Upper lobe of right lung (tissue), 1 donor: ENCODE measurements at regions not wholly inside any gene's neighbourhood (a gene's known extent, or its start where the extent isn't known, plus 50 kb on each side); places are given as distances from the start of the nearest gene placed in this dataset.
A peak's percentile ranks its signal among the peaks of the same experiment; 100 is the strongest.

Experiments
- ATAC-seq: fragments of 200-7000 bp; cut with Tn5 transposase; one replicate; pipeline ENCODE4 v1.9.1; 2020; ENCODE audit warnings: mild to moderate bottlenecking, moderate library complexity
- DNase-seq: peaks from one replicate; pipeline ENCODE4 v3.0.0-alpha.2; 2020
- H3K27ac ChIP-seq: fragments of 200-600 bp; one replicate; pipeline ENCODE4 v1.8.0; 2022
- H3K27me3 ChIP-seq: fragments of 200-600 bp; one replicate; pipeline ENCODE4 v1.8.0; 2022; ENCODE audit warnings: mild to moderate bottlenecking
- H3K36me3 ChIP-seq: fragments of 200-600 bp; one replicate; pipeline ENCODE4 v1.8.0; 2022
- H3K4me1 ChIP-seq: fragments of 200-600 bp; one replicate; pipeline ENCODE4 v1.8.0; 2022
- H3K4me3 ChIP-seq: fragments of 200-600 bp; one replicate; pipeline ENCODE4 v1.8.0; 2022; ENCODE audit warnings: mild to moderate bottlenecking
- H3K9me3 ChIP-seq: fragments of 200-600 bp; one replicate; pipeline ENCODE4 v1.8.0; 2022
- intact Hi-C: fragments of 100-400 bp; cut with DNase I; formaldehyde crosslinking; loops from one replicate; pipeline ENCODE4 v1.11.0; 2022
- TF ChIP-seq, protein P1 (sequence below): fragments of 200-600 bp; IDR thresholded peaks from one replicate; pipeline ENCODE4 v1.8.0; 2022; ENCODE audit warnings: antibody characterized with exemption
- donor health status: DM: no; HTN: yes; CAD: no; lungs with severe emphysema.

DNA sequence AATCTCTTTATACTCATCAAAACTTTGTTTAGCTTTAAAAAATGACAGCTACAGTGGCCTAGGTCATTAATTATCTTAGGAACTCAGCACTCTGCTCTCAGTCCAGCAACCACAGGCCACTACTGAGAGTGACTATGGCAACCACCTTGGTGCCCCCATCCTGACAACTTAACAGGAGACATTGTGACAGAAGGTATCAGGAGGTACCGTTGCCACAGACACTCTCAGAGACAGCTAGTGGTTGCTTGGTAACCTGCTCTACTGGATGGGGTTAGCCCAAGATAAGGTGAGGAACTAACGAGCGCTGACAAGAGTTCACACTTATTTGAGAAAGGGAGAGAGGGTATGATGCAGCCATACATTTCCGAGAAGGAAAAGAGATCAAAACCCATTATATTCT lies 76.1 kb upstream of the TFAP2D start:
- intact Hi-C loops: no loop called here
- no peak for ATAC-seq
- H3K36me3 ChIP-seq: no peaks in the 10 kb centered on the region
- no peak overlapping the region for H3K27ac ChIP-seq
- DNase-seq: no peak
- no peaks in the 10 kb centered on the region for H3K27me3 ChIP-seq
- H3K4me1 ChIP-seq: no peaks in the 10 kb centered on the region
- H3K4me3 ChIP-seq: no peak overlapping the region
- H3K9me3 ChIP-seq: no peaks in the 10 kb centered on the region
- TF ChIP-seq, protein P1, sequence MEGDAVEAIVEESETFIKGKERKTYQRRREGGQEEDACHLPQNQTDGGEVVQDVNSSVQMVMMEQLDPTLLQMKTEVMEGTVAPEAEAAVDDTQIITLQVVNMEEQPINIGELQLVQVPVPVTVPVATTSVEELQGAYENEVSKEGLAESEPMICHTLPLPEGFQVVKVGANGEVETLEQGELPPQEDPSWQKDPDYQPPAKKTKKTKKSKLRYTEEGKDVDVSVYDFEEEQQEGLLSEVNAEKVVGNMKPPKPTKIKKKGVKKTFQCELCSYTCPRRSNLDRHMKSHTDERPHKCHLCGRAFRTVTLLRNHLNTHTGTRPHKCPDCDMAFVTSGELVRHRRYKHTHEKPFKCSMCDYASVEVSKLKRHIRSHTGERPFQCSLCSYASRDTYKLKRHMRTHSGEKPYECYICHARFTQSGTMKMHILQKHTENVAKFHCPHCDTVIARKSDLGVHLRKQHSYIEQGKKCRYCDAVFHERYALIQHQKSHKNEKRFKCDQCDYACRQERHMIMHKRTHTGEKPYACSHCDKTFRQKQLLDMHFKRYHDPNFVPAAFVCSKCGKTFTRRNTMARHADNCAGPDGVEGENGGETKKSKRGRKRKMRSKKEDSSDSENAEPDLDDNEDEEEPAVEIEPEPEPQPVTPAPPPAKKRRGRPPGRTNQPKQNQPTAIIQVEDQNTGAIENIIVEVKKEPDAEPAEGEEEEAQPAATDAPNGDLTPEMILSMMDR: no peak

DNA sequence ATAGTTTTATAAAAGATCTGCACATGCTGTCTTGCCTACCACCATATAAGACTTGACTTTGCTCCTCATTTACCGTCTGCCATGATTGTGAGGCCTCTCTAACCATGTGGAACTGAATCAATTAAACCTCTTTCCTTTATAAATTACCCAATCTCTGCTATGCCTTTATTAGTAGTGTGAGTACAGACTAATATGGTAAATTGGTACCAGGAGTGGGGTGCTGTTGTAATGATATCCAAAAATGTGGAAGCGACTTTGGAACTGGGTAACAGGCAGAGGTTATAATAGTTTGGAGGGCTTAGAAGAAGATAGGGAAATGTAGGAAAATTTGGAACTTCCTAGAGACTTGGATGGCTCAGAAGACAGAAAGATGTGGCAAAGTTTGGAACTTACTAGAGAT lies 64.2 kb upstream of the TFAP2D start:
- ATAC-seq (no peak), DNase-seq (no peak)
- TF ChIP-seq, protein P1: no peak
- Histone ChIP-seq H3K27ac (no peak overlapping the region), H3K4me1 (no peaks in the 10 kb centered on the region), H3K4me3 (no peak overlapping the region), H3K36me3 (no peaks in the 10 kb centered on the region), H3K9me3 (peaks cover 10% of the 10 kb centered on the region), H3K27me3 (no peaks in the 10 kb centered on the region)
- intact Hi-C loops: no loop called here

GRCh38 chr6:50653253-50653652 lies 60.1 kb upstream of the TFAP2D start:
- intact Hi-C loops: no loop called here
- Histone ChIP-seq H3K27ac (no peak overlapping the region), H3K9me3 (peaks cover 10% of the 10 kb centered on the region), H3K4me1 (no peaks in the 10 kb centered on the region), H3K4me3 (no peak overlapping the region), H3K36me3 (no peaks in the 10 kb centered on the region), H3K27me3 (no peaks in the 10 kb centered on the region)
- TF ChIP-seq, protein P1: no peak
- DNase-seq (no peak), ATAC-seq (no peak)

- Histone ChIP-seq H3K27ac (no peak overlapping the region), H3K27me3 (no peaks in the 10 kb centered on the region)
- intact Hi-C loops: no loop called here
Observed at GRCh38 chr6:50654155-50654554, 59.2 kb upstream of the TFAP2D start.

GRCh38 chr6:50655848-50656453 lies 57.4 kb upstream of the TFAP2D start:
- Histone ChIP-seq H3K36me3 (no peaks in the 10 kb centered on the region), H3K4me3 (no peak overlapping the region), H3K9me3 (no peaks in the 10 kb centered on the region), H3K27ac (no peak overlapping the region), H3K27me3 (no peaks in the 10 kb centered on the region), H3K4me1 (no peaks in the 10 kb centered on the region)
- no peak for DNase-seq
- intact Hi-C loops: no loop called here
- ATAC-seq: no peak
- TF ChIP-seq, protein P1: peak; percentile 55

More at GRCh38 chr6:50654155-50654554, 59.2 kb upstream of the TFAP2D start:
- H3K9me3 ChIP-seq: peaks cover 6% of the 10 kb centered on the region
- TF ChIP-seq, protein P1: no peak
- H3K36me3 ChIP-seq: no peaks in the 10 kb centered on the region
- H3K4me3 ChIP-seq: no peak overlapping the region
- ATAC-seq: no peak
- DNase-seq: no peak
- no peaks in the 10 kb centered on the region for H3K4me1 ChIP-seq

DNA sequence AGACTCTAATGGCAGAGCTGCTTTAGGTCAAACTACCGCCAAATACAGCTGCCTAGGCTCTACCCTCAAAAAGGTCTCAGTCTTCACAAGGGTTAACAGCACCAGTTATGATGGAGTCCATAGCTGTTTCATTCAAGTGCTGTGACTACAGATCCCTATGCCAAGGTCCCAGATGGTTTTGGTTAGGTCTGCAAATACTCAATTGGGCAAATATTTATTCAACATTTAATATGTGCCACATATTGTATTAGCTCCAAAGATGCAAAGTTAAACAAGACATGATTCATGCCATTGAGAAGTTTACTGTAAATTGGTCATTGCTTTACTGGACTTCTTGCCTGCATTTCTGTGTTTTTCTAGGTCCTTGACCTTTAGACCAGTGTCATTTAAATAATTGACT lies 55.8 kb upstream of the TFAP2D start:
- ATAC-seq (no peak), DNase-seq (no peak)
- Histone ChIP-seq H3K27me3 (no peaks in the 10 kb centered on the region), H3K4me3 (no peak overlapping the region), H3K9me3 (no peaks in the 10 kb centered on the region), H3K4me1 (no peaks in the 10 kb centered on the region), H3K27ac (no peak overlapping the region), H3K36me3 (no peaks in the 10 kb centered on the region)
- TF ChIP-seq, protein P1: no peak
- intact Hi-C loops: no loop called here
